NCI-H774 (cell line): ENCODE measurements at regions not wholly inside any gene's neighbourhood (a gene's known extent, or its start where the extent isn't known, plus 50 kb on each side); places are given as distances from the start of the nearest gene placed in this dataset.

ENCODE experiments used
- DNase-seq: peaks from one replicate; lab custom pipeline; 2025; lab: John Stamatoyannopoulos, UW

- DNase-seq: no peak
Observed at GRCh38 chr4:140281828-140282552, 91.5 kb upstream of the SCOC start.

- no peak for DNase-seq
Observed at GRCh38 chr4:140277576-140277975, 95.9 kb upstream of the SCOC start.

GRCh38 chr4:140271553-140271952 lies 101.9 kb upstream of the SCOC start:
- DNase-seq: no peak

- no peak for DNase-seq
Observed at GRCh38 chr4:140269369-140269768, 104.1 kb upstream of the SCOC start.

GRCh38 chr4:140268186-140268841 lies 105.1 kb upstream of the SCOC start:
- DNase-seq: no peak

GRCh38 chr4:140267576-140267975 lies 105.9 kb upstream of the SCOC start:
- DNase-seq: no peak

- no peak for DNase-seq
Observed at GRCh38 chr4:140266958-140267568, 106.4 kb upstream of the SCOC start.

- DNase-seq: no peak
Observed at GRCh38 chr4:140260227-140260626, 106.2 kb upstream of the MAML3 start.

- DNase-seq: no peak
Observed at GRCh38 chr4:140258476-140258875, 104.5 kb upstream of the MAML3 start.

GRCh38 chr4:140257461-140258305 lies 103.7 kb upstream of the MAML3 start:
- no peak for DNase-seq

- DNase-seq: no peak
Observed at GRCh38 chr4:140256941-140257340, 103.0 kb upstream of the MAML3 start.

- DNase-seq: no peak
Observed at GRCh38 chr4:140256335-140256734, 102.4 kb upstream of the MAML3 start.

GRCh38 chr4:140255927-140256326 lies 101.9 kb upstream of the MAML3 start:
- DNase-seq: no peak

GRCh38 chr4:140255467-140255866 lies 101.5 kb upstream of the MAML3 start:
- no peak for DNase-seq

GRCh38 chr4:140254651-140255299 lies 100.8 kb upstream of the MAML3 start:
- no peak for DNase-seq

GRCh38 chr4:140253556-140254027 lies 99.6 kb upstream of the MAML3 start:
- DNase-seq: no peak

- DNase-seq: peak; percentile 59
Observed at GRCh38 chr4:140252742-140253555, 99.0 kb upstream of the MAML3 start.

GRCh38 chr4:140252141-140252741 lies 98.3 kb upstream of the MAML3 start:
- no peak for DNase-seq

- DNase-seq: no peak
Observed at GRCh38 chr4:140251571-140251970, 97.6 kb upstream of the MAML3 start.

GRCh38 chr4:140250989-140251552 lies 97.1 kb upstream of the MAML3 start:
- DNase-seq: no peak
